HEK293 (cell line): ENCODE measurements at regions not wholly inside any gene's neighbourhood (a gene's known extent, or its start where the extent isn't known, plus 50 kb on each side); places are given as distances from the start of the nearest gene placed in this dataset.

Experiments used
- HOXA7 ChIP-seq: sonication (generic); formaldehyde crosslinking; IDR thresholded peaks from 2 replicates; pipeline ENCODE4 v1.8.1; 2022; ENCODE audit warnings: missing genetic modification reagents, borderline replicate concordance
- ZNF473 ChIP-seq: fragments of 450-650 bp; formaldehyde crosslinking; IDR thresholded peaks from 2 replicates; pipeline ENCODE4 v1.5.1; 2017; ENCODE audit warnings: missing biosample characterization, missing genetic modification characterization
- TF ChIP-seq, protein P1 (sequence below): fragments of 450-650 bp; formaldehyde crosslinking; IDR thresholded peaks from 2 replicates; pipeline ENCODE4 v1.5.1; 2016; ENCODE audit warnings: missing biosample characterization, missing genetic modification characterization
- TF ChIP-seq, protein P2 (sequence below): sonication (generic); formaldehyde crosslinking; IDR thresholded peaks from 2 replicates; pipeline ENCODE4 v1.8.1; 2022; ENCODE audit warnings: mild to moderate bottlenecking, moderate library complexity, missing genetic modification reagents

DNA sequence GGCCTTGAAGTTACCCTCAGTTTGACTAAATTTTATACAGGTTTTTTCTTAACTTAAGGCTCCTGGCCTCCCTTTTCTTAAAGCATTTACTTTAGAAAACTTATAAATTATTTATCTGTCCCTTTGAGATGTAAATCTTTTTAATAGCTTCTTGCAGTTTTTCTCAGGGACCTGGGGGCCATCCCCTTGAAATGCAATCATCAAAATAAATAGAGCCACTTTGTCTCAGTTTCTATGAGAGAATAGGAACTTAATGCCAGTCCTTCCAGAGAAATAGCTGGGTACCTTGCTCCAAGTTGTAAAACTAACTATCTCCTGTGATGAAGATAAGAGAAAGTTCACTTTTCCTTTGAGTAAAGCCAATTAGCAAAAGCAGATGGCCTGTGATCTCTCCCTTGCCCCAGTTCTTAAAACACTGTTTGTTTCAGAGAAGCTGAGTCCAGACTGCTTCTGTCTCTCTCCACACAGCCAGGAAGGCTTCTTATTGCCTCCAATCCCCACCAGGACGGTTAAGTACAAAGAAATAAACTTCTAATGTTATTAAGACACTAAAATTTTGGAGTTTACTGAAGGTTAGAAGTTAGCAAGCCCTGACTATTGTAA lies 913.1 kb downstream of the OLFM4 start:
- TF ChIP-seq HOXA7 (no peak), ZNF473 (no peak)
- TF ChIP-seq, protein P1, sequence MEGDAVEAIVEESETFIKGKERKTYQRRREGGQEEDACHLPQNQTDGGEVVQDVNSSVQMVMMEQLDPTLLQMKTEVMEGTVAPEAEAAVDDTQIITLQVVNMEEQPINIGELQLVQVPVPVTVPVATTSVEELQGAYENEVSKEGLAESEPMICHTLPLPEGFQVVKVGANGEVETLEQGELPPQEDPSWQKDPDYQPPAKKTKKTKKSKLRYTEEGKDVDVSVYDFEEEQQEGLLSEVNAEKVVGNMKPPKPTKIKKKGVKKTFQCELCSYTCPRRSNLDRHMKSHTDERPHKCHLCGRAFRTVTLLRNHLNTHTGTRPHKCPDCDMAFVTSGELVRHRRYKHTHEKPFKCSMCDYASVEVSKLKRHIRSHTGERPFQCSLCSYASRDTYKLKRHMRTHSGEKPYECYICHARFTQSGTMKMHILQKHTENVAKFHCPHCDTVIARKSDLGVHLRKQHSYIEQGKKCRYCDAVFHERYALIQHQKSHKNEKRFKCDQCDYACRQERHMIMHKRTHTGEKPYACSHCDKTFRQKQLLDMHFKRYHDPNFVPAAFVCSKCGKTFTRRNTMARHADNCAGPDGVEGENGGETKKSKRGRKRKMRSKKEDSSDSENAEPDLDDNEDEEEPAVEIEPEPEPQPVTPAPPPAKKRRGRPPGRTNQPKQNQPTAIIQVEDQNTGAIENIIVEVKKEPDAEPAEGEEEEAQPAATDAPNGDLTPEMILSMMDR (tag by site-specific recombination) = no peak
- TF ChIP-seq, protein P2, sequence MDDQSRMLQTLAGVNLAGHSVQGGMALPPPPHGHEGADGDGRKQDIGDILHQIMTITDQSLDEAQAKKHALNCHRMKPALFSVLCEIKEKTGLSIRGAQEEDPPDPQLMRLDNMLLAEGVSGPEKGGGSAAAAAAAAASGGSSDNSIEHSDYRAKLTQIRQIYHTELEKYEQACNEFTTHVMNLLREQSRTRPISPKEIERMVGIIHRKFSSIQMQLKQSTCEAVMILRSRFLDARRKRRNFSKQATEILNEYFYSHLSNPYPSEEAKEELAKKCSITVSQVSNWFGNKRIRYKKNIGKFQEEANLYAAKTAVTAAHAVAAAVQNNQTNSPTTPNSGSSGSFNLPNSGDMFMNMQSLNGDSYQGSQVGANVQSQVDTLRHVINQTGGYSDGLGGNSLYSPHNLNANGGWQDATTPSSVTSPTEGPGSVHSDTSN (CRISPR knock-in tag) = no peak
